HG02943 (cell line): ENCODE measurements at regions not wholly inside any gene's neighbourhood (a gene's known extent, or its start where the extent isn't known, plus 50 kb on each side); places are given as distances from the start of the nearest gene placed in this dataset.
"Not testable (repeated sequence)": the region's sequence is repeated elsewhere in the genome, so short reads cannot be mapped to it uniquely, and the experiment has no call there.

ENCODE experiments used
- ATAC-seq: cut with Tn5 transposase; IDR thresholded peaks from one replicate; pipeline ENCODE4 v1.9.1; 2021; ENCODE audit warnings: mild to moderate bottlenecking, low read depth, moderate library complexity; ENCODE audit not compliant: unreplicated experiment

DNA sequence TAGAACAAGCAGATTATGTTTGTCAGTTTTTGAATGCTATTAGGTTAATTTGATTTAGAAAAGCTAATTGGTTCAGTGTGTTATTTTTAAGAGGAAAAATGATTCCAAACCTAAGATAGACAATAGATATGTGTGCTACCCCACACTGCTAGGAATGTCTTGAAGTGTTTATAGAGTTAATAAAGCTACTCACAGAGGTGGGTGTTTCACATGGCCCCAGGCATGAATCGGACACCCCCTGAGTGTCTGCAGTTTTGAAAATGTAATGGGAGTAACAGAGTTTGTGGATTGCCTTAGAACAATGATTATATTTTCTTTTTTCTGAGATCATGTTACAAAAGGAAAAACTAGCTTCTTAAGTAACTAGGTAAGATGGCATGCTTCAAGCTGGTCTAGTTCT, 348.3 kb downstream of the ADCYAP1 start:
- no peak for ATAC-seq

DNA sequence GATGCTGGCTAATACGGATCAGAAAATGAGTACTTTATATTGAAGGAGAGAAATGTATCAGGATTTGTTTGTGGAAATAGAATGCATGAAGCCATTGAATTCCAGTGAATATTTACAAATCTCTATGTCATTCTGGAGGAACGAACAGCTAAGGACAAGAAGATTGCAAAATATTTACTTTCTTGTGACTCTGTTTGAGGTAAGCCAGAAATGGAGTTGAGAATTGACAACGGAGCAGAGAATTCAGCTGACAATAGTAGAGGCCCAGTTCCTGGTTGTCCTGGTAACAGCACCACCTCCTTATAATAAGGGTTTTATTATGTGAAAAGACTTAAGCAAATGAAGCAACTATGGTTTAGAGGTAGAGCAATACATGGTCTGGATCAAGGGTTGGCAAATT, 349.2 kb downstream of the ADCYAP1 start:
- ATAC-seq = no peak

DNA sequence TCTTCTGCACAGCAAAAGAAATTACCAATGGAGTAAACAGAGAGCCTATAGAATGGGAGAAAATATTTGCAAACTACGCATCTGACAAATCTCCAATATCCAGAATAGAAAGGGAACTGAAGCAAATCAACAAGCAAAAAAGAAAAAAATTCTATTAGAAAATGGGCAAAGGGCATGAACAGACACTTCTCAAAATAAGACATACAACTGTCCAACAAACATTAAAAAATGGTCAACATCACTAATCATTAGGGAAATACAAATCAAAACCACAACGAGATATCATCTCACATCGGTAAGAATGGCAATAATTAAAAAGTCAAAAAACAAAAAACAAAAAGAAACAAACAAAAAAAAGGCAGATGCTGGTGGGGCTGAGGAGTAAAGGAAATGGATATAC, 356.4 kb downstream of the ADCYAP1 start:
- no peak for ATAC-seq

DNA sequence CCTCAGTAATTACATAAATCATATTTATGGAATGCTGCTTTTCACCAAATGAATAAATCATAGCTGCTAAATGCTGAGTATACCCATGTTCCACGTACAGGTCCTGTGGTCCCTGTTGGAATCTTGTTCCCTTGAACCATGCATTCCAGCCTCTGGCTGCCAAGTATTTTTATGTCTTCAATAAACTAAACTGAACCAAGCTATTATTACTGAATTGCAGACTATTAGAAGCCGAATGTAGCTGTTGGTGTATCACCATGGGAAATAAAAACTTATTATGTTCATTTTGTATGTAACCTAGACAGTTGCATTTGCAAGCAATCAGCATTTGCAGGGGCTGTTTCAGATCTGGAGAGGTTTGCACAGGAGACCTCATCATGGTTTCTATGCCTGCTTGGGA, 362.4 kb downstream of the ADCYAP1 start:
- ATAC-seq = no peak

DNA sequence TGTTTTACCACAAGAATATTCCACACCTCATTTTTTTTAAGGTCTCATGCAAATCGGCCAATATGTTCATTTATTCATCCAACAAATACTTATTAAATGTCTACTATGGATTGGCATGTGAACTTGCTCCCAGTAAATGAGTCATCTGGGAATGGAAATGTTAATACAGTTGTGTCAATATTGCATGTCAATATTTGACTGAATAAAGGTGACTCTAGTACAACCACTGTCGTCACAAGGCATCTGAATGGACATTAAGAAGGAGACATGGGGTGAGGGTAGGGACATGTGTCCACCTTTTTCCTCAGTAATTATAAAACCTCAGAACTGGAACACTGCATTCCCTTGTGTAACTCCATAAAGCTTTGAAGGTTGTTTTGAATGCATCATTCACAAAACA, 365.4 kb downstream of the ADCYAP1 start:
- ATAC-seq = no peak

DNA sequence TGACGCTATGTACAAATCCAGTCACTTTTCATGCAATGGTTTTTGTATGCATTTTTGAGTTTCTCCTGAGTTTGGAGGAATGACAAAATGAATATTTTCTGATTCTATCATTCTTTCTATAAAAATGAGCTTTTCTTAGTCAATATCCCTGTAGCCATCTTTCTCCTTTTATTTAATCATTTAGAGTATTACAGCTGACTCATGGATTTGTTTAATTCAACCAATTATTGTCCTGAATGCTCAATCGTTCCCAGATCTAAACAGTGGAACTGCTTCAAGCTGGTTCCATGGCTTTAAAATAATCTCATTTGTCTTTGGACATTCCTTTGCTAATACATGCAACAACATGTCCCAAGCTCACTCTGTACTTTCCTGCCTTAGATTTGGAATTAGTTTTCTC, 368.8 kb downstream of the ADCYAP1 start:
- ATAC-seq = no peak

DNA sequence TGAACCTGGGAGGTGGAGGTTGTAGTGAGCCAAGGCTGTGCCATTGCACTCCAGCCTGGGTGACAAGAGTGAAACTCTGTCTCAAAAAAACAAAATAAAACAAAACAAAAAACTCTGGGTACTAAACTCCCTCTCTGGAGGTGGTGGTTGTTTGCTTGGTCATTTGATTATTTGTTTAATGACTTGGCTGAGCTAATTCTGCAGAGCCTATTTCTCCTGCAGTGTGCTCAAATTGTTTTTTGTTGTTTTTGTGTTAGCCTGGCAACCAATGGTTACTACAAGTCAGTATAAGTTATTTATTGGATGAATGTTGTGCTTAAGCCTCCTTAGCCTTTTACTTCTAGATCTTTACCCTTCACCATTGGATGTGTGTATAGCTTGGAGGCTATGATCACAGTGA, 387.5 kb downstream of the ADCYAP1 start:
- ATAC-seq = no peak

DNA sequence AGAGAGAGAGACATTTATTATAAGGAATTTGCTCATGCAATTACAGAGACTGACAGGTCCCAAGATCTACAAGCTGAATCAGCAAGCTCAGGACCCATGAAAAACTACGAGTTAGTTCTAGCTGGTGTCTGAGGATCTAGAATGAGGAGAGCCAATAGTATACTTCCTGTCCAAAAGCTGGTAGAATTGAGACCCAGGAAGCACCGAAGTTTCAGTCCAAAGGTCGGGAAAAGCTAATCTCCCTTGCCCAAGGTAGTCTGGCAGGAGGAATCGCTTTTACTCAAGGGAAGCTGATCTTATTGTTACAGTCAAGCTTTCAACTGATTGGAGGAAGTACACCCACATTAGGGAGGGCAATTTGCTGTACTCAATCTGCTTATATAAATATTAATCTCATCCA, 389.6 kb downstream of the ADCYAP1 start:
- no peak for ATAC-seq

DNA sequence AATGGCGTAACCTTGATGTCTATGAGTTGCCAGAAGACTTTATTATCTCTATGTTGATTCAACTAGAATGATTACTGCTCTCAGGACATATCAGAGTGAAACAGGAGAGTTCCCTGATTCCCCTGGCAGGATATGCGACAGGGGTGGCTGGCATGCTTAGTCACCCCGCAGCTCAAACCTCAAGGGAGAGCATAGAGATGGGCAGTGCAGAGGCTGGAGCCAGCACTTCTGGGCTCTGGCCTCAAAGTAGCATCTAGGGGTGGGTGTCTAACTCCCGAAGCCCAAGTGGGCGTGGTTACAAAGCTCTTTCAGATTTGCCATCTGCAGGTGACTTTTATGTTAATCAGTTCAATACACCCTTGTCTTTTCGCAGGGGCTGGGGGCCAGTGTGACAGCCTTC, 391.6 kb downstream of the ADCYAP1 start:
- no peak for ATAC-seq

DNA sequence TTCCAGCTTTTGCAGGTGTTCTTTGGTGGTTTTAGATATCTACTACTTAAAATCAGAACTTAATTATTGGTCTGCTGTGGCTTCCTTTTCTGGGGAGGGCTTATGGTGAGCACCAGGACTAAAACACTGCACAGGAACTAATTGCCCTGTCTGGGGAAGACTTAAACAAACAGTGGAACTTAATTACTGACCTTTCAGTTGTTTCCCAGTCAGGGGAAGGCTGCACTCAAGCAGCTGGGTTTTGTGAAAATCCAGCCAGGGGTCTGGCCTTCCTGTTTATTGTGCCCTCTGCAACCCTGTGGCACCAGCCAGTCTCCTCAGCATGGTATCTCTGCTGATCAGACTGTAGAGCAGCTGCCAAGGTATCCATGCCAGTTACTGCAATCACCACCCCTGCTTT, 398.2 kb downstream of the ADCYAP1 start:
- no peak for ATAC-seq

DNA sequence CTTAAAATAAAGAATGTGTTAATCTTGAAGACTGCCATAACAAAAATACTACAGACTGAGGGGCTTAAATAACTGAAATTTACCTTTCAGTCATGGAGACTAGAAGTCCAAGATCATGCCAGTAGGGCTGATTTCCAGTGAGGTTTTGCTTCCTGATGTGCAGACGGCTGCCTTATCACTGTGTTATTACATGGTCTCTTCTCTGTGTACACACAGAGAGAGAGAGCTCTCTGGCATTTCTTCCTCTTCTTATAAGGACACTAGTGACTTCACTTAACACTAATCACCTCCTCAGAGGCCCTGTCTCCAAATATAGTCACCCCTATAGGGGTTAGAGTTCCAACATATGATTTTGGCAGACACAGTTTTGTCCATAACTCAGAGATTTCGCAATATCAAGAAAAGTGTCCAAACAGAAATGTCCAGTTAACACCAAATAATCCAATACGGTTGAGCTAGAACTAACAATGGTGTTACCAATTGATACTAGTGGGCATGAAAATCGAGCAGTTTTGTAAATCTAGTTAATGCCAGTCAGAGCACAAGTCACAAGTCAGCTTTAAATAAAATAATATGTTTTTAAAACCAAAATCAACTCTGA, 399.8 kb downstream of the ADCYAP1 start:
- no peak for ATAC-seq

DNA sequence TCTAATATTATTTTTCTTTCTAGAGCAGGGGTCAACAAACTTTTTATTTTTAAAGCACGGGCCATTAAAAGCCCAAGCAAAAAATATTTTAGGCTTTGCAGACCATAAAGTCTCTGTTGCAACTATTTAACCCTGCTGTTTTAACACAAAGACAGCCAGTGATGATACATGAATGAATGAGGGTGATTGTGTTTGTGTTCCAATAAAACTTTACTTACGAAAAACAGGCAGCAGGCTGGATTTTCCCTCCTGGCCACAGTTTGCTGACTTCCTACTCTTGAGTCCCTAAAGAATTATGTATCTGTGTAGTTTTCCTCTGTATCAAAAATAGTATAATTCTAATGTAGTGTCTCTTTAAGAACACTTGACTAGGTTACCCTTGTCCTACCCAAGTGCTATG, 402.0 kb downstream of the ADCYAP1 start:
- ATAC-seq = no peak

DNA sequence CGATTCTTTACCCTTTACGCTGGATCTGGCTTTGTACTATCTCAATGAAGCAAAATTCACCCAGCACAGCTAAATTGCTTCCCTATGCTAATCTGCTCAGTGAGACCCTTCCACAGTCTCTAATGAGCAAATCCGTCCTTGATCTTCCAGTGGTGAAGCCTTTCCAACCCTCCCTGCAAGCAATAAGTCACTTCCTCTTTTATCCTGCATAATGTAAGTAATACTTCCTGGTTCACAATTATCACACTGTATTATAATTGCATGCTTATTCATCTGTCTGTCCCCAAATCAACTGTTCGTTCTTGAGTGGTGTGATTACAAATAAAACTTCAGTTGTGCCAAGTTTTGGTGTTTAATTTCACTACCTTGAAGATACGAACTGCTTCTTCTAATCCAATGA, 404.0 kb downstream of the ADCYAP1 start:
- no peak for ATAC-seq

DNA sequence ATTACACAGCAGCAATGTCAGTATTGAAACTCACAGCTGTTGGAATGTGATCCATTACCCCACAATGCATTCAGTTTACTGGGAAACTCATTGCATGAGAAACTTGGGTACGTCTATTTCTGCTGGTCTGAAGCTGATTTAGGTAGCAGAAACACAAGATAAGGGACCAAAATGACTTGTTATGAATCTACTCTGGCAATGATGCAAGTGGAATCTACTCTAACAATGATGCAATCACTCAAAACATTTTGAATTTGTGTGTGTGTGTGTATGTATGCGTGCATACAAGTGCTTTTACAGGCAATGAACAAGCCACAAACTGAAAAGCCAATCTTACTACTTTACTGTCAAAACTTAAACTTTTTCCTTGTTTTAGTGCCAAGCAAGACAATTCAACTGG, 406.7 kb downstream of the ADCYAP1 start:
- ATAC-seq = no peak

DNA sequence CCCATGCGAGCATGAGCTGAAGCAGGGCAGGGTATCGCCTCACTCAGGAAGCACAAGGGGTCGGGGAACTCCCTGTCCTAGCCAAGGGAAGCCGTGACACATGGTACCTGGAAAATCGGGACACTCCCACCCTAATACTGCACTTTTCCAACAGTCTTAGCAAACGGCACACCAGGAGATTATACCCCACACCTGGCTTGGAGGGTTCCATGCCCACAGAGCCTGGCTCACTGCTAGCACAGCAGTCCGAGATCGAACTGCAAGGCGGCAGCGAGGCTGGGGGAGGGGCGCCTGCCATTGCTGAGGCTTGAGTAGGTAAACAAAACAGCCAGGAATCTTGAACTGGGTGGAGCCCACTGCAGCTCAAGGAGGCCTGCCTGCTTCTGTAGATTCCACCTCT, 430.7 kb downstream of the ADCYAP1 start:
- ATAC-seq = not testable (repeated sequence)

DNA sequence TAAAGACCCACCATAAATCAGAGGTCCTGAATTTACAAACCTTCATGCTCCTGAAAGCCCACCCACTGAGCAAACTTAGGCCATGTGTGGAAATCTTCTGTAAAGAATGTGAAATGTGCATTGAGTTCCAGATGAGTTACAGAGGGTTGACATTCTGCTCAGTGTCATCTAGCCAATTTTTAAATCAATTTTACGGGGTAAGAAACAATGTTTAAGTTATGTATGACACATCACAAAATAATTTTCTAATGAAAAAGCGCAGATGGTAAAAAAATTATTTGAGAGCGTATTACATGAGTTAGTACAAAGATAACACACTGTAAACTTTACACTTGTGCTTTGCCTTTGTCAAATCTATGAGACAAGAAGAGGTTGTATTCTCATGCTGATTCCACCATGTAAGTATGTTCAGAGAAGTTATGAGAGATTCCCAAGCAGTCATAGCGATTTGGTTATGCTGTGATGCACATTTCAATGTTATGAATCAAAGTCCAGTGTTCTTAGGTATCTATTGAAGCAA, 446.3 kb downstream of the ADCYAP1 start:
- ATAC-seq = no peak

DNA sequence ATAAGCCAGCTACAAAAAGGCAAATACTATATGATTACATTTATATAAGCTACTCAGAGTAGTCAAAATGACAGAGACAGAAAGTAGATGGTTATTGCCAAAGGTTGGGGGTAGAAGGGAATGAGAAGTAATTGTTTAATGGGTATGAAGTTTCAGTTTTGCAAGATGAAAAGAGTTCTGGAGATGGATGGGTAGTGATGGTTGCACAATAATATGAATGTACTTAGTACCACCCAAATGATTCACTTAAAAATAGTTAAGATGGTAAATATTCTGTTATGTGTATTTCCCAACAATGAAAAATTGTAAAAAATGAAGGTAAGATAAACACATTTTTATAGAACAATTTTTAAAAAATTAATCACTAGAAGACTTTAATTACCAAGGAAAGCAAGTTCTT, 448.4 kb downstream of the ADCYAP1 start:
- no peak for ATAC-seq

DNA sequence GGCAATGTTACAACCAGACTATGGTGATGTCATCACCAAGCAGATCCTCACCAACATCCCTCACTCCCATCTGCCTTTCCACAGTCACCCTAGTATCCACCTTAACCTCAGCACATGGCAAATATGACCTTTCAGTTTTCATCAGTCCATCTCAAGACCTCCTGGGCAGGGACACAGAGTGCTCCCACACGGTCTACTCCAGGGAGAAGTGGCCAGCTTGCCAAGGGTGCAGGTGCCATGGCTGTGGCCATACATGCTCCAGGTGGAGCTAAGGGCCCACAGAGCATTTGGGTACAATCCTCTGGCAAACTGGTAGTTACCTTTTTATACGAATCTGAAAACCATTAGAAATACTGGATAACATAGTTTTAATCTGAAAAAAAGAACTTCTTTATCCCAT, 453.1 kb downstream of the ADCYAP1 start:
- no peak for ATAC-seq

DNA sequence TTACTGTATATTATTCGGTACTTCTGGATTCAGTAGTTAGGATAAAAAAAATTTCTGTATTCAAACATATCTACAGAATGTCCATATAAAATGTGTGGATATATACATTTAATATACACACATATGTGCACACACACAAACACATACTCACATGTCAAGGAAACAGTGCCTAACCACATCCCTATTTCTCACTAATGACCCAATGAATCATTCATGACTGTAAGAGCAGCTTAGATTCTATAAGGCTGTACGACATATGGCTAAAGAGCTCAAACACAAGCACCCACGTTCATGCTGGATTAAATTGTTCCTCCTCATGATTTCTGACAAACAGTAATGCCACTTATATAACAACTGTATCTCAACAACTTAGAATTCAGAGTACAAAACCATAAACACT, 457.3 kb downstream of the ADCYAP1 start:
- no peak for ATAC-seq

DNA sequence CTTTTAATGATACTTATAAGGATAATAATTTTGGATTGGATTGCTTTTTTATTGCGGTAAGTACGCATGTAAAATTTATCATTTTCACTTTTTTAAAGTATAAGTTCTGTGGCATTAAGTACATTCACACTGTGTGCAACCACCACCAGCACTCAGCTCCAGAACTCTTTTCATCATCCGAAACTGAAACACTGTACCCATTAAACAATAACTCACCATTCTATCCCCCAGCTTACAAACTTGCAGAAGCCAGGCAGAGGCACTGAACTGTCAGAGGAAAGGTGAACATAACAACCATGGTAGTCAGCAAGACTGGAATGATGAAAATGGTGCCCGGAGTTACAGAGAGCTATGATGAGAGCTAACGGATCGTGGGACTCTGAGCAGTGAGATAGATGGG, 465.9 kb downstream of the ADCYAP1 start:
- ATAC-seq = no peak

DNA sequence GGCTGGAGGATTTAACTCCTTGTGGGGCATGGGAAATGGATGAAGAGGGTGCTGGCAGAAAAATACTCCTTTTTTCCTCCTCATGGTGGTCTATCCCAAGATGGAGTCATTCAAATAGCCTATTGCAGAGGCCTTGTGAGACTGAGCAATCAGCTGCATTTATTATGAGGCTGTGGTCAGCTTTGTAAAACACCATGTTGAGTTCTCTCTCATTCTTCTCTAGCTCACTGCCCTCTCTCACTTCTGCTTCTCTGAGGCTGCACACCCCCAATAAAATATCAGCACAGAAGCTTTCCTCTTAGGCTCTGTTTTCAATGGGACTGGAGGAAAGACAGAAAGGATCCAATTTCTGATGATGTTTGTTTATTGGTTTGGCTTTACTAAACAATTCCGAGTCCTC, 467.1 kb downstream of the ADCYAP1 start:
- no peak for ATAC-seq

DNA sequence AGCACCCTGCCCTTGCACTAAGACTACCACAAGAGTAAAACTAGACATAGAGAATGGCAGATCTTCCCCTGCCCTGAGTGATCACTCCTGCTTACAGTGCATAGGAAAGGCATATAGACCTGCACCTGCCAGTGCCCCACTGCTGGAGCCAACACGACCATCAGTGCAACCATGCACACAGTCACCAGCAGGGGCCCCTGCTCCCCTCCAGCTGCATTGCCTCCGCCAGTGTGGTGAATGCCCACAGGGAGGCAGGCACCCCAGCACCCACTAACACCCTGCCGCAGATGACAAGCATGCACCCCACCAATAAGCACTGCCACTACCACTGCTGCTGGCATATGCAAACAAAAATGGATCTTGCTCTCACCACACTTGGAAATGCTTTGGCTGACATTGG, 478.8 kb downstream of the ADCYAP1 start:
- no peak for ATAC-seq

DNA sequence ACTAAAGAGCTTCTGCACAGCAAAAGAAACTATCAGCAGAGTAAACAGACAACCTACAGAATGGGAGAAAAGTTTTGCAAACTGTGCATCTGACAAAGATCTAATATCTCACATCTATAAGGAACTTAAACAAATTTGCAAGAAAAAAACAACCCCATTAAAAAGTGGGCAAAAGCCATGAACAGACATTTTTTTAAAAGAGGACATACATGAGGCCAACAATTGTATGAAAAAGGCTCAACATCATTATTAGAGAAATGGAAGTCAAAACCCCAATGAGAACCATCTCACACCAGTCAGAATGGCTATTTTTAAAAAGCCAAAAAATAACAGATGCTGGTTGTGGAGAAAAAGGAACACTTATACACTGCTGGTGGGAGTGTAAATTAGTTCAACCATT, 483.8 kb downstream of the ADCYAP1 start:
- ATAC-seq = not testable (repeated sequence)
